ENCODE measurements at regions not wholly inside any gene's neighbourhood (a gene's known extent, or its start where the extent isn't known, plus 50 kb on each side); places are given as distances from the start of the nearest gene placed in this dataset.

- Mint-ChIP-seq H3K27me3 (ENCODE audit: low read depth) (no peaks in the 10 kb centered on the region), H3K27ac (no peak overlapping the region), H3K4me1 (no peaks in the 10 kb centered on the region), H3K4me3 (no peak overlapping the region), H3K9me3 (no peaks in the 10 kb centered on the region), H3K36me3 (ENCODE audit: low read depth) (no peaks in the 10 kb centered on the region)
- TF ChIP-seq, protein P1, sequence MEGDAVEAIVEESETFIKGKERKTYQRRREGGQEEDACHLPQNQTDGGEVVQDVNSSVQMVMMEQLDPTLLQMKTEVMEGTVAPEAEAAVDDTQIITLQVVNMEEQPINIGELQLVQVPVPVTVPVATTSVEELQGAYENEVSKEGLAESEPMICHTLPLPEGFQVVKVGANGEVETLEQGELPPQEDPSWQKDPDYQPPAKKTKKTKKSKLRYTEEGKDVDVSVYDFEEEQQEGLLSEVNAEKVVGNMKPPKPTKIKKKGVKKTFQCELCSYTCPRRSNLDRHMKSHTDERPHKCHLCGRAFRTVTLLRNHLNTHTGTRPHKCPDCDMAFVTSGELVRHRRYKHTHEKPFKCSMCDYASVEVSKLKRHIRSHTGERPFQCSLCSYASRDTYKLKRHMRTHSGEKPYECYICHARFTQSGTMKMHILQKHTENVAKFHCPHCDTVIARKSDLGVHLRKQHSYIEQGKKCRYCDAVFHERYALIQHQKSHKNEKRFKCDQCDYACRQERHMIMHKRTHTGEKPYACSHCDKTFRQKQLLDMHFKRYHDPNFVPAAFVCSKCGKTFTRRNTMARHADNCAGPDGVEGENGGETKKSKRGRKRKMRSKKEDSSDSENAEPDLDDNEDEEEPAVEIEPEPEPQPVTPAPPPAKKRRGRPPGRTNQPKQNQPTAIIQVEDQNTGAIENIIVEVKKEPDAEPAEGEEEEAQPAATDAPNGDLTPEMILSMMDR (IDR thresholded peaks at IDR 0.05; ENCODE audit: unreplicated experiment in 3 of 3), result no peak
Observed at GRCh38 chr1:195979646-195980045, 628.6 kb downstream of the KCNT2 start.

- H3K9me3 Mint-ChIP-seq, result no peaks in the 10 kb centered on the region
- H3K27ac Mint-ChIP-seq, result no peak overlapping the region
- TF ChIP-seq, protein P1 (IDR thresholded peaks at IDR 0.05; ENCODE audit: unreplicated experiment in 3 of 3), result no peak
- H3K4me1 Mint-ChIP-seq, result no peaks in the 10 kb centered on the region
- no peaks in the 10 kb centered on the region for H3K27me3 Mint-ChIP-seq (ENCODE audit: low read depth)
- H3K36me3 Mint-ChIP-seq (ENCODE audit: low read depth), result no peaks in the 10 kb centered on the region
- H3K4me3 Mint-ChIP-seq, result no peak overlapping the region
Observed at GRCh38 chr1:195973311-195973904, 634.8 kb downstream of the KCNT2 start.

GRCh38 chr1:195971589-195971988, 636.7 kb downstream of the KCNT2 start:
- H3K4me3 Mint-ChIP-seq, result no peak overlapping the region
- no peak overlapping the region for H3K27ac Mint-ChIP-seq
- H3K4me1 Mint-ChIP-seq, result no peaks in the 10 kb centered on the region
- H3K9me3 Mint-ChIP-seq, result no peaks in the 10 kb centered on the region
- no peaks in the 10 kb centered on the region for H3K36me3 Mint-ChIP-seq (ENCODE audit: low read depth)
- H3K27me3 Mint-ChIP-seq (ENCODE audit: low read depth), result no peaks in the 10 kb centered on the region
- TF ChIP-seq, protein P1 (IDR thresholded peaks at IDR 0.05; ENCODE audit: unreplicated experiment in 3 of 3), result no peak

GRCh38 chr1:195970209-195970608, 638.0 kb downstream of the KCNT2 start:
- Mint-ChIP-seq H3K4me1 (no peaks in the 10 kb centered on the region), H3K9me3 (no peaks in the 10 kb centered on the region), H3K27me3 (ENCODE audit: low read depth) (no peaks in the 10 kb centered on the region), H3K27ac (no peak overlapping the region), H3K4me3 (no peak overlapping the region), H3K36me3 (ENCODE audit: low read depth) (no peaks in the 10 kb centered on the region)
- TF ChIP-seq, protein P1 (IDR thresholded peaks at IDR 0.05; ENCODE audit: unreplicated experiment in 3 of 3), result no peak

DNA sequence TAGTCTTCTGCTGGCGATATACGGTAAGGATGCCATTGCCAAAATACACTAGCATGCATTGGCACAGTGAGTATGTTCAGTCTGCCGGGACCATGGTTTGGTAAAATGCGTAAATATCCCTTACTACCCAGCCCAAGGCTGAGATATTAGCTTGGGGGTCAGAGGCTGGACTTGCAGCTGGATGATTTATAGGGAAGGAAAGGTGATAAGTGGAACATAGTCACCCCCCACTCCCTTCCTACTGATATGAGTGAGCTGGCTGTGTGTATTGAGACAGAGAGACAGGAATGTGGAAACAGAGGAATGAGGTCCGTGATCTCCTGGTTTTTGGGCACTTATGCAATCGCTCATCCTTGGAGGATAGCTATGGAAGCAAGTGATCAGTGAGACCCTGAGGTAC, 642.8 kb downstream of the KCNT2 start:
- TF ChIP-seq, protein P1 (IDR thresholded peaks at IDR 0.05; ENCODE audit: unreplicated experiment in 3 of 3), result no peak

DNA sequence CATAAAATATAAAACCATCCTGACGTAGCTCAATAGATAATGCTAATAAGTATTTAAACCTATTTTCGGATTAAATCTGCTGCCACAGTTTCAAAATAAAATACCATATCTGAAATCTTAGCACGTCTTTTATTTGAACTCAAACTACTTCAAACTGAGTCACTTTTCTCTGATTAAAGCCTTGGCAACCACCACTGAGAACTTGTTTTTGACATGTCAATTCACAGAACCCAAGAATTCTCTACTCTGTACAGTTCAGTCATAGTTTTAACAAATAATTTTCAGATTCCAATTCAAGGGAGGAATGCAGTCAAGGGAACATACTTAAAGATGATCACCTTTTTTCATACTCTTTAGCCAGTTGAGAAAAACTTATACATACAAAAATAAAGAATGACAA, 643.2 kb downstream of the KCNT2 start:
- H3K27ac Mint-ChIP-seq, result no peak overlapping the region
- H3K4me3 Mint-ChIP-seq, result no peak overlapping the region
- no peaks in the 10 kb centered on the region for H3K27me3 Mint-ChIP-seq (ENCODE audit: low read depth)
- H3K4me1 Mint-ChIP-seq, result no peaks in the 10 kb centered on the region
- TF ChIP-seq, protein P1 (IDR thresholded peaks at IDR 0.05; ENCODE audit: unreplicated experiment in 3 of 3), result no peak
- no peaks in the 10 kb centered on the region for H3K36me3 Mint-ChIP-seq (ENCODE audit: low read depth)
- H3K9me3 Mint-ChIP-seq, result no peaks in the 10 kb centered on the region

More for the DNA sequence above, 642.8 kb downstream of the KCNT2 start:
- no peak overlapping the region for H3K27ac Mint-ChIP-seq
- no peaks in the 10 kb centered on the region for H3K36me3 Mint-ChIP-seq (ENCODE audit: low read depth)
- no peaks in the 10 kb centered on the region for H3K4me1 Mint-ChIP-seq
- H3K27me3 Mint-ChIP-seq (ENCODE audit: low read depth), result no peaks in the 10 kb centered on the region
- H3K9me3 Mint-ChIP-seq, result no peaks in the 10 kb centered on the region
- no peak overlapping the region for H3K4me3 Mint-ChIP-seq
